ENCODE measurements at regions not wholly inside any gene's neighbourhood (a gene's known extent, or its start where the extent isn't known, plus 50 kb on each side); places are given as distances from the start of the nearest gene placed in this dataset.

DNA sequence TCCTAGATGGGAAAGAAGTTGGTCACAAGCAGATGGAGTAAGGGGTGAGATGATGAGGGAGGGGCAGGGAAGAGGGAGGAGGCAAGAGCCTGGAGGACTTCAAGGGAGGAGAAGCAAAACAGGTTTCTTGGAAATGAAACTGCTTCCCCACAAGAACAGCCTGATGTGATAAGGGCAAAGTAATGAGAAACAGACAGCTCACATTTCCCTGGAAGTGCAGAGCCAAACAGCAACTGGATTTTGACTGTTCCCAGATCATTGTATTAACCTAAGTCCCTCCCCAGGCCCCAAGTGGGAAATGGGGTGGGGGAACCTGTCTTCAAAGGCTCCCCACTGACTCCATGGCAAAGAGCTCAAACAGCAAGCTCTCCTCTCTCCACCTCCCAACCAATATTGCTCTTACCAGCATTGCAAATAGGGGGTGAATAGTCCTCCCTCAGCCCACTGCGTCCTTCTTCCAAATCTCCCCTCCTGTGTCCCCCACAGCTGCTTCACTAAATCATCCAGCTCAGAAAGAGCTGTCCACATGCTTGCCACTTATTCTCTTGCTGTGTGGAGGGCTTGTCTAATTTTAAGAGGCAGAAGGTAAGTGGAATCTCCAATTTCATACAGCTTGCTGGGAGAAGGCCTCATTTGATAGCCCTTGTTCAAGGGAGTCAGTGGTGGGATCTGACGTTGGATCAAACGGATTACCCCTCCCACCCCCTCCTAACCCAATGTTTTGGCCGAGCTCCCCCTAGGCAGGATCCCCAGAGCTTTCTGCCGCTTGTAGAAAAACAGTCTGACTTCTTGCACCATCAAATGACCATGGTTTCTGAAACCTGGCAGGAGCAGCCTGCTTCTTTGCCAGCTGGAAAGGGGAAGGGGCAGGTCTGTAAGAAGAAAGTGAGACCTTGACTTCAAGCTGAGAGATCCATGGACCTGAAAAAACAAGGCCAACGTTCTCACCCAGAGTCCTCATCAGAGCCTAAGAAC lies 56.3 kb upstream of the SMIM36 start:
- H3K4me1 ChIP-seq (ENCODE audit: insufficient read depth) = no peaks in the 10 kb centered on the region
- no peak overlapping the region for H3K27ac ChIP-seq (ENCODE audit: low read depth)
- WGBS = 28% methylated on average over 6 of the region's 6 CpGs
- H3K4me3 ChIP-seq (ENCODE audit: low read depth, low read length) = no peak overlapping the region
- DNase-seq (ENCODE audit: extremely low spot score) = peak; percentile 75
- no peaks in the 10 kb centered on the region for H3K36me3 ChIP-seq (ENCODE audit: insufficient read depth)

DNA sequence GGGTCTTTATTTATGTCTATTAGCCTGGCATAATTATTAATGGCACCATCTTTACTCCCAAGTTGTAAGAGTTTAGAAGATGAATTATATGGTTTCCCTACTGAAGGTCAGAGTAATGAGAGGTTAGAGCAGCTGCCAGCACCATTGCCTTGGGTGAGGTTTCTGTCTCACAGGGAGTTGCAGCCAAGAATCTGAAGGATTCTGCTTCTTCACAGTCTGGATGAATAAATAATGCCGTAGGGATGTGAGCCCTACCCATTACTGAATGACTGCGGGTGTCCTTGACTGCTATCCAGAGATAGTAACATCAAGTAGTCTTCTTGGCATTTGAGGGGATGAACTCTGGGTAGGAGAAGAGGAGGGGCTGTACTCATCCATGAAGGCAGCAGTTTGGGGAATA lies 52.8 kb upstream of the SMIM36 start:
- no peak overlapping the region for H3K4me3 ChIP-seq (ENCODE audit: low read depth, low read length)
- H3K27ac ChIP-seq (ENCODE audit: low read depth) = no peak overlapping the region
- 28% methylated on average over 2 of the region's 2 CpGs for WGBS
- no peak for DNase-seq (ENCODE audit: extremely low spot score)
- H3K36me3 ChIP-seq (ENCODE audit: insufficient read depth) = no peaks in the 10 kb centered on the region
- no peaks in the 10 kb centered on the region for H3K4me1 ChIP-seq (ENCODE audit: insufficient read depth)

DNA sequence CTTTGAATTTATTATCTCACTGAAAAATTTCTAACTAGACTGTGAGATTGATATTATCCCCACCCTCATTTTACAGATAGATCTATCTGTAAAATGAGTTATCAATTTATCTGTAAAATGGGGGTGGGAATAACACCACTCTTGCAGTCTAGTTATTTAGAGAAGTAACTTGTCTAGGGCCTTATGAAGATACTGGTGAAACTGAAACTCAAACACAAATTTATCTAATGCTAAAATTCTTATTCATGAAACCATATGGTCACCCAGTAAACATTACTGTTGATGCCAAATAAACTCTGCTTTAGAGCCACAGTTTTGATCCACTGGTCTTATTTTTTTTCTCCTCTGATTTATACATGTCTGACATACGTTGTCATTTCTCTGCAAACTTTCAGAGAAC lies 52.1 kb upstream of the SMIM36 start:
- H3K4me3 ChIP-seq (ENCODE audit: low read depth, low read length) = no peak overlapping the region
- no peak for DNase-seq (ENCODE audit: extremely low spot score)
- no peaks in the 10 kb centered on the region for H3K4me1 ChIP-seq (ENCODE audit: insufficient read depth)
- 69% methylated on average over 1 of the region's 1 CpG for WGBS
- no peak overlapping the region for H3K27ac ChIP-seq (ENCODE audit: low read depth)
- H3K36me3 ChIP-seq (ENCODE audit: insufficient read depth) = no peaks in the 10 kb centered on the region

- DNase-seq (ENCODE audit: extremely low spot score) = no peak
- Histone ChIP-seq H3K36me3 (ENCODE audit: insufficient read depth) (no peaks in the 10 kb centered on the region), H3K4me3 (ENCODE audit: low read depth, low read length) (no peak overlapping the region), H3K27ac (ENCODE audit: low read depth) (no peak overlapping the region), H3K4me1 (ENCODE audit: insufficient read depth) (no peaks in the 10 kb centered on the region)
- 92% methylated on average over 4 of the region's 4 CpGs for WGBS
These were observed 50.8 kb upstream of the SMIM36 start for GRCh38 chr17:55561973-55562495.

DNA sequence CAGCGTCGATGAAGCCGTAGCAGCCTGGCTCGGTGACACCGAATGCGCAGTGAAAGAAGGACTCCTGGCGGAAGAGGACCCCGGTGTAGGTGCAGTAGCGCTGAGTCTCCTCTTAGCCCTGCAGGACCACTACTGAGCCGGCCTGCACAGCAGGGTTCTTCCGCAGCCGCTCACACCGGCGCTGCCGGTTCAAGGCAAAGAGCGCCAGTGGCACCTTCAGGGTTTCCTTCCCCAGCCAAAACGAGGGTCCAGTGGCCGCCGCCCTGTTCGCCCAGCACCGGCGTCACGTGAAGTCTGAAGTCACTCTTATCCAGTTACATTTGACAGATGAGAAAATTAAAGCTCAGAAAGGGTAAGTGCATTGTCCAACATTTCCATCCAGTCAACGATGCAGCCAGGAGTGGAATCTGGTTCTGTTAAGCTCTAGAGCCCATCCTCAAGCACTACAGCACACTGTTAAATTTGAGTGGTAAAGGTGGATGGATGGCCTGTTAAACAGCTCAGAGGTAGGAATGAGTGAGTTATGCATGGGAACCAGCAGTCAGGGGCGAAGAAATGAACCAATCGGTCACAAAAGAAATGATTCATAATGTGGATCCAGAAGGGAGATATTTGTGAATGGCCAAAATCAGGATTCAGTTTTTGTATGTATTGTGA lies 50.2 kb upstream of the SMIM36 start:
- no peaks in the 10 kb centered on the region for H3K36me3 ChIP-seq (ENCODE audit: insufficient read depth)
- 94% methylated on average over 26 of the region's 26 CpGs for WGBS
- no peak overlapping the region for H3K27ac ChIP-seq (ENCODE audit: low read depth)
- DNase-seq (ENCODE audit: extremely low spot score) = no peak
- no peaks in the 10 kb centered on the region for H3K4me1 ChIP-seq (ENCODE audit: insufficient read depth)
- H3K4me3 ChIP-seq (ENCODE audit: low read depth, low read length) = no peak overlapping the region

Data from urinary bladder (tissue), 3 donors.